Keratinocyte (primary cell): ENCODE measurements at regions not wholly inside any gene's neighbourhood (a gene's known extent, or its start where the extent isn't known, plus 50 kb on each side); places are given as distances from the start of the nearest gene placed in this dataset.

Experiments
- DNase-seq: peaks from one replicate; pipeline ENCODE4 v3.0.0-alpha.2; 2011; ENCODE audit warnings: low read depth, missing footprints, low spot score
- FAIRE-seq: peaks from 2 replicates; lab custom pipeline; 2011; peaks lifted over from hg19 to GRCh38; lab: Jason Lieb, UNC
- H2AFZ ChIP-seq: 2 replicates; pipeline ENCODE4 v1.6.0; 2012; ENCODE audit warnings: low read length, control low read depth, inconsistent platforms; ENCODE audit not compliant: control insufficient read depth
- H3K27ac ChIP-seq: 2 replicates; pipeline ENCODE4 v1.5.1; 2011; ENCODE audit warnings: low read length; ENCODE audit not compliant: control insufficient read depth, insufficient read depth
- H3K27me3 ChIP-seq: 3 replicates; pipeline ENCODE4 v1.6.0; 2011; ENCODE audit warnings: low read length; ENCODE audit not compliant: control insufficient read depth, insufficient read depth; ENCODE audit errors: extremely low read depth
- H3K36me3 ChIP-seq, 2 experiments: 2 replicates in 1 of 2; 3 replicates in 1 of 2; pipeline ENCODE4 v1.5.1; 2011; ENCODE audit warnings: low read length in 2 of 2, mild to moderate bottlenecking in 1 of 2; ENCODE audit not compliant: control insufficient read depth in 2 of 2, insufficient read depth in 2 of 2; ENCODE audit errors: extremely low read depth in 1 of 2
- H3K4me1 ChIP-seq: 3 replicates; pipeline ENCODE4 v1.5.1; 2011; ENCODE audit warnings: low read length; ENCODE audit not compliant: control insufficient read depth, insufficient read depth; ENCODE audit errors: extremely low read depth
- H3K4me2 ChIP-seq: 3 replicates; pipeline ENCODE4 v1.6.0; 2011; ENCODE audit warnings: low read depth, low read length; ENCODE audit not compliant: control insufficient read depth, insufficient read depth; ENCODE audit errors: extremely low read depth
- H3K4me3 ChIP-seq, 3 experiments: fragments of 200-600 bp in 1 of 3; sonication (generic) in 1 of 3; 2 replicates in 2 of 3; 3 replicates in 1 of 3; pipeline ENCODE4 v1.5.1; 2011 to 2016; ENCODE audit warnings: low read length in 3 of 3, mild to moderate bottlenecking in 3 of 3, control low read depth in 2 of 3, inconsistent platforms in 1 of 3, low read depth in 1 of 3, mixed read lengths in 1 of 3, mixed run types in 1 of 3, moderate library complexity in 1 of 3; ENCODE audit not compliant: control insufficient read depth in 2 of 3, insufficient read depth in 2 of 3; ENCODE audit errors: extremely low read depth in 1 of 3
- H3K79me2 ChIP-seq: 2 replicates; pipeline ENCODE4 v1.6.0; 2012; ENCODE audit warnings: low read length; ENCODE audit not compliant: control insufficient read depth, insufficient read depth
- H3K9ac ChIP-seq: 3 replicates; pipeline ENCODE4 v1.6.0; 2011; ENCODE audit warnings: low read length; ENCODE audit not compliant: control insufficient read depth, insufficient read depth; ENCODE audit errors: extremely low read depth
- H3K9me1 ChIP-seq: 3 replicates; pipeline ENCODE4 v1.6.0; 2011; ENCODE audit warnings: low read length; ENCODE audit not compliant: control insufficient read depth, insufficient read depth; ENCODE audit errors: extremely low read depth
- H3K9me3 ChIP-seq: 2 replicates; pipeline ENCODE4 v1.5.1; 2012; ENCODE audit warnings: low read depth, low read length; ENCODE audit not compliant: control insufficient read depth
- H4K20me1 ChIP-seq: 3 replicates; pipeline ENCODE4 v1.6.0; 2011; ENCODE audit warnings: low read length; ENCODE audit not compliant: control insufficient read depth, insufficient read depth; ENCODE audit errors: extremely low read depth
- CTCF ChIP-seq, 3 experiments: IDR thresholded peaks in 1 of 3; conservative IDR thresholded peaks in 1 of 3; optimal IDR thresholded peaks in 1 of 3; 2 replicates in 2 of 3; 3 replicates in 1 of 3; pipeline versions ENCODE3 to v1.5.1; 2011; ENCODE audit warnings: low read length in 3 of 3, mild to moderate bottlenecking in 3 of 3, moderate library complexity in 2 of 3, control low read depth in 1 of 3, inconsistent platforms in 1 of 3; ENCODE audit not compliant: insufficient read depth in 2 of 3; ENCODE audit errors: extremely low read depth in 1 of 3
- EZH2 ChIP-seq: IDR thresholded peaks from one replicate; pipeline ENCODE4 v1.6.1; 2012; ENCODE audit warnings: inconsistent platforms, mild to moderate bottlenecking, low read length, moderate library complexity
- dilution Hi-C: fragments of 300-500 bp; cut with MboI; formaldehyde crosslinking; loops from one replicate; pipeline ENCODE4 v1.7.0; 2020; ENCODE audit warnings: low sequenced_read_pairs; ENCODE audit not compliant: extremely low pct_ligation_motif_present

GRCh38 chr13:64770743-64771142 is 2459.4 kb downstream of the PCDH9 start:
- Histone ChIP-seq H3K27ac (no peak overlapping the region), H4K20me1 (no peaks in the 10 kb centered on the region), H3K4me3 (no peak overlapping the region), H3K9me1 (no peaks in the 10 kb centered on the region), H3K27me3 (no peaks in the 10 kb centered on the region), H3K9me3 (no peaks in the 10 kb centered on the region), H3K9ac (no peak overlapping the region), H3K4me2 (no peak overlapping the region), H3K36me3 (no peaks in the 10 kb centered on the region), H3K79me2 (no peaks in the 10 kb centered on the region), H2AFZ (no peak overlapping the region), H3K4me1 (no peaks in the 10 kb centered on the region)
- FAIRE-seq (no peak), DNase-seq (no peak)
- no peak for TF ChIP-seq CTCF (optimal IDR thresholded peaks at IDR 0.05 in 1 of 3, IDR thresholded peaks at IDR 0.05 in 1 of 3, conservative IDR thresholded peaks at IDR 0.05 in 1 of 3; ENCODE audit: extremely low read depth in 1 of 3, insufficient read depth in 2 of 3, low read length in 3 of 3)
- TF ChIP-seq EZH2, result no peak
- dilution Hi-C loops, result no loop called here

GRCh38 chr13:64767054-64767453 is 2463.1 kb downstream of the PCDH9 start:
- dilution Hi-C loops, result no loop called here
- Histone ChIP-seq H3K9me1 (no peaks in the 10 kb centered on the region), H3K79me2 (no peaks in the 10 kb centered on the region), H2AFZ (no peak overlapping the region), H3K4me3 (no peak overlapping the region), H3K27ac (no peak overlapping the region), H3K36me3 (no peaks in the 10 kb centered on the region), H4K20me1 (no peaks in the 10 kb centered on the region), H3K4me2 (no peak overlapping the region), H3K4me1 (no peaks in the 10 kb centered on the region), H3K9me3 (no peaks in the 10 kb centered on the region), H3K9ac (no peak overlapping the region), H3K27me3 (no peaks in the 10 kb centered on the region)
- TF ChIP-seq EZH2 (no peak), CTCF (optimal IDR thresholded peaks at IDR 0.05 in 1 of 3, IDR thresholded peaks at IDR 0.05 in 1 of 3, conservative IDR thresholded peaks at IDR 0.05 in 1 of 3; ENCODE audit: extremely low read depth in 1 of 3, insufficient read depth in 2 of 3, low read length in 3 of 3) (no peak)
- DNase-seq (no peak), FAIRE-seq (no peak)
